ENCODE measurements at regions not wholly inside any gene's neighbourhood (a gene's known extent, or its start where the extent isn't known, plus 50 kb on each side); places are given as distances from the start of the nearest gene placed in this dataset.

- CTCF ChIA-PET: no interaction called here
- Mint-ChIP-seq H3K4me1 (no peaks in the 10 kb centered on the region), H3K4me3 (no peak overlapping the region), H3K36me3 (peaks cover 10% of the 10 kb centered on the region), H3K9me3 (peaks cover 7% of the 10 kb centered on the region), H3K27ac (no peak overlapping the region), H3K27me3 (ENCODE audit: low read depth) (no peaks in the 10 kb centered on the region; the same call in 1 of the 2 replicates)
- no peak for DNase-seq (ENCODE audit: low spot score)
- POLR2A ChIA-PET: interaction anchor here (0.6 kb wide), 1 partner anchor 221 kb away, joined by 4 read pairs; no protein-coding TSS in a partner anchor
- ATAC-seq: no peak
- TF ChIP-seq JAZF1 (CRISPR knock-in tag; IDR thresholded peaks at IDR 0.05) (no peak), CREM (CRISPR knock-in tag; IDR thresholded peaks at IDR 0.05) (no peak), FOXJ3 (CRISPR knock-in tag; IDR thresholded peaks at IDR 0.05; ENCODE audit: borderline replicate concordance) (no peak), OVOL2 (CRISPR knock-in tag; IDR thresholded peaks at IDR 0.05; ENCODE audit: borderline replicate concordance) (no peak), ZNF512 (CRISPR knock-in tag; IDR thresholded peaks at IDR 0.05; ENCODE audit: borderline replicate concordance) (no peak), SMAD4 (CRISPR knock-in tag; IDR thresholded peaks at IDR 0.05) (no peak), MYBL2 (CRISPR knock-in tag; IDR thresholded peaks at IDR 0.05) (no peak), ESRRA (CRISPR knock-in tag; IDR thresholded peaks at IDR 0.05; ENCODE audit: borderline replicate concordance) (no peak), IRF2 (CRISPR knock-in tag; IDR thresholded peaks at IDR 0.05; ENCODE audit: borderline replicate concordance, low read depth) (no peak), NFE2L1 (CRISPR knock-in tag; IDR thresholded peaks at IDR 0.05) (no peak), ZMAT4 (CRISPR knock-in tag; IDR thresholded peaks at IDR 0.05) (no peak), ZNF121 (CRISPR knock-in tag; IDR thresholded peaks at IDR 0.05) (no peak), RORB (CRISPR knock-in tag; IDR thresholded peaks at IDR 0.05) (no peak), ZNF317 (CRISPR knock-in tag; IDR thresholded peaks at IDR 0.05; ENCODE audit: borderline replicate concordance, low read depth) (no peak), GABPB1 (CRISPR knock-in tag; IDR thresholded peaks at IDR 0.05) (no peak), HMGXB4 (CRISPR knock-in tag; IDR thresholded peaks at IDR 0.05) (no peak), ZBTB43 (CRISPR knock-in tag; IDR thresholded peaks at IDR 0.05) (no peak), USF1 (CRISPR knock-in tag; IDR thresholded peaks at IDR 0.05) (no peak)
Observed at GRCh38 chr1:70738624-70739023, 309.0 kb downstream of the PTGER3 start.

GRCh38 chr1:70745199-70745598 lies 302.4 kb downstream of the PTGER3 start:
- Mint-ChIP-seq H3K4me1 (no peaks in the 10 kb centered on the region), H3K27me3 (ENCODE audit: low read depth) (peaks cover 5% of the 10 kb centered on the region; the same call in 1 of the 2 replicates), H3K4me3 (no peak overlapping the region), H3K27ac (no peak overlapping the region), H3K9me3 (peaks cover 51% of the 10 kb centered on the region), H3K36me3 (peaks cover 34% of the 10 kb centered on the region)
- peak; percentile 27 for DNase-seq (ENCODE audit: low spot score)
- ChIA-PET CTCF (interaction anchor here (0.7 to 1.8 kb wide), 8 partner anchors 17 to 1767 kb away, joined by 3 to 10 read pairs (median 4); no protein-coding TSS in a partner anchor), POLR2A (no interaction called here)
- ATAC-seq: peak; percentile 94
- TF ChIP-seq SMAD3 (CRISPR knock-in tag; IDR thresholded peaks at IDR 0.05; ENCODE audit: borderline replicate concordance) (0 out of 2 replicates have a peak, but pooled peaks have one; percentile 26), CBFB (CRISPR knock-in tag; IDR thresholded peaks at IDR 0.05; ENCODE audit: low read depth) (no peak), TEAD1 (CRISPR knock-in tag; IDR thresholded peaks at IDR 0.05) (peak; percentile 42; the same call in 1 of the 2 replicates), JUN (CRISPR knock-in tag; IDR thresholded peaks at IDR 0.05) (no peak), ZNF138 (CRISPR knock-in tag; conservative IDR thresholded peaks at IDR 0.05) (peak; percentile 42; the same call in 1 of the 2 replicates), CTCF (IDR thresholded peaks at IDR 0.05) (peak; percentile 39; the same call in 1 of the 2 replicates), MLX (CRISPR knock-in tag; IDR thresholded peaks at IDR 0.05) (no peak)

All from WTC11 (cell line).